Middle frontal gyrus (tissue), 1 donor: ENCODE measurements at regions not wholly inside any gene's neighbourhood (a gene's known extent, or its start where the extent isn't known, plus 50 kb on each side); places are given as distances from the start of the nearest gene placed in this dataset.

Source experiments
- DNase-seq: peaks from one replicate; pipeline ENCODE4 v3.0.0-alpha.2; 2015; ENCODE audit warnings: low spot score; ENCODE audit errors: extremely low spot score

GRCh38 chr13:105466376-105466775 lies 1069.1 kb downstream of the EFNB2 start:
- DNase-seq: no peak

GRCh38 chr13:105465745-105466144 lies 1069.7 kb downstream of the EFNB2 start, which contains the start of gene DAOA:
Gene DAOA, plus strand, starts transcription at chr13:105466045.
- no peak for DNase-seq

- DNase-seq: no peak
Measured at GRCh38 chr13:105465251-105465650, 1070.2 kb downstream of the EFNB2 start.

GRCh38 chr13:105464249-105464648 lies 1071.2 kb downstream of the EFNB2 start:
- DNase-seq: no peak

DNA sequence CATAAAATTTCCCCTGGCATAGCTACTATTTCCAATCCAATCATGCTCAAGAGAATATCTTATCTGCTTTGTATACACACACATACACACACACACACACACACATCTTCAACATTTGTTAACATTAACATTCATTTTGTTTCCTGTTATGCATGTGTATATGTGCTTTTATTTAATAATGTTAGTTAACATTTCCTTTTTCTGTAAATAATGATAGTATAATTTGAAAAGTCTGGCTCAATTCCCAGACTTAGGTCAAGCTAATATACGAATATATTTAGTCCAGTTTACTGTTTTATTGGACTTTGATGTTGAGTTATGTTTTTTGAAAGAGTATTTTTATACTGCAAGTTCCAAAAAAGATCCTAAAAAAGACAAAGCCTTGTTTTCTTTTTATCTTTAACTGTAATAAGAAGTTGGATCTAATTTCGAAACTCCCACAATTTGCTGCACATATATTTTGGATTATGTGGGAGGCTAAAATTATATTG lies 1072.4 kb downstream of the EFNB2 start:
- DNase-seq: no peak

DNA sequence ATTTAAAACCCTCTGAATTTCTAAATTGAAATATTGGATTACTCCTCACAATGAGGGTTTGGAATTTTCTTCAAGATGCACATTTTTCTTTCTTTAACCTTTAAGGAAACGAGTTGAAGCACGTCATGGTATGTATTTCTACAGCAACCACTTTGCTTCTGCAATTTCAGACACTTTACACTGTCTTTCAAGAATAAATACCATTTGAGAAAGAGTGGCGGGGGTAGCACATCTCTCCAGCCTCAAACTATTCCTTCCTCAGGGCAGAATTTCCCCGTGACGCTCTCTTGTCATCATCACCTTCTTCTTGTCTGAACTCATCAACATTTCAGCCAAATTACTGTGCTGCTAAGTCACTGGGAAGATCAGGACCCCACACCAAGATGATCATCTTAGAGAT lies 1073.4 kb downstream of the EFNB2 start:
- no peak for DNase-seq

- no peak for DNase-seq
Measured at GRCh38 chr13:105452895-105453294, 1082.6 kb downstream of the EFNB2 start.

DNA sequence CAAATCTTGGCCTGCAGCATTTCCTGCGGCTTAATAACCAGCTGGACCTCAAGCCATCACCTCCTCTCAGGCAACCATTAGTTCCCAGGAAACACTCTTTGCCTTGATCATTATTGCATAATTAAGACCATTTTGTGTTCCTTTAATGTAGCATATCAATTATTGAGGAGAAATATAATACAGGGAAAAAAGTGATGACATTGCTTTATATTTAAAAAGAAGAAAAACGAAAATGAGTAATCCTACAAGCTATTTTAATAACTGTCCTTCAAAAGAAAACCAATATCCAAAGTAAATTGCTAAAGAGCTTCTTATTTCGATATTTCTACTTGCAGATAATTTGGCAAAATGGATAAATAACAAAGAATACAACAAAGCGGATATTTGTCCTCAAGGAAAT lies 1084.7 kb downstream of the EFNB2 start:
- no peak for DNase-seq

GRCh38 chr13:105448811-105449210 lies 1086.7 kb downstream of the EFNB2 start:
- DNase-seq: no peak

GRCh38 chr13:105446197-105446596 lies 1089.3 kb downstream of the EFNB2 start:
- no peak for DNase-seq

GRCh38 chr13:105445796-105446195 lies 1089.7 kb downstream of the EFNB2 start:
- no peak for DNase-seq

DNA sequence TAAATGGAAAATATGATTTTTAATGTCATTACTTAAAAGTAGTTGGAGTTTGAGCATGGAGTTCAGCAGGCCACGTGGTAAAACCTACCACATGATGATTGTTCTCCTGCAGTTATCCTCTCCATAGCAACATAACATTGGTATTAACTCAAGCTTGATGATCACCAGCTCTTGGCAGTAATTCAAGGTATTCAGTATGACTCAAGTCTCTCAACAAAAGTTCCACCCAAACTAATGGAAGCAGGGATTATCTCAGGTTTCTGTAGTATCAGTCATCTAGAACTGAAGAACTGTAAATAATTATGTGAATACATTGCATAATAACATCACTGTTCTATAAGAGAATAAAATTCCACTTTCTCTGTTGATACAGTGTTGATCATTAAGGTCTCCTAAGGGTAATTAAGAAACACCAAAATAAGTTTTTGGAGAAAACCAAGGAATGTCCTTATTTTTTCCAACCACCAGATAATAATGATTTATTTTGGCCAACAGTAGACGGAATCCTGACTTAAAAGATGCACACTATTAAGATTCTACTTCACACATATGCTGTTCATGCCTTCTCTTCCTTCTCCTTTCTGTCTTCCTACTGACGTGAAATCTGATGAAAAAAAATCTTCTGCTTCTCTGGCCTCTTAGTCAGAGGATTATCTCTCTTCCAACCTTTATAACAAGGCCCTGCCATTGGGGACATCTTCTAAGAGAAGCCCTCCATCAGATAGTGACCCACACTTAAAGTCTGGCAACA lies 1092.3 kb downstream of the EFNB2 start:
- no peak for DNase-seq

DNA sequence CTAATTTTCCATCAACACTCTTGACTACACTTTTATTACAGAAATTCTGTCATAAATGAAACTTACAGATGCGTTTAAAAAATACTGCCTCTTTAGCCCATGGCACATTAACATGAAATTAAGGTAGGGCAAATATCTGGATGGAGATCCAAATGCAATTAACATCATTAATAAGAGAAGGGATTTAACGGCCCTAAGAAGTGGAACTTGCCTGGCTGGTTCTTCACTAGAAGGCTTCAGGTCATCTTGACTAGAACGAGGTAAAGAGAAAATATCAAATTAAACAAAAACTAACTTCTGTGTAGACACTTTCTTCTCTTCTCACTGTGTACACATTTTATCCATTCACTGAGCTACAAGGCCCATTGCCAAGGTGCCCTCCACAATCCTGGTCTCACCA lies 1093.4 kb downstream of the EFNB2 start:
- no peak for DNase-seq

GRCh38 chr13:105441051-105441750 lies 1094.3 kb downstream of the EFNB2 start:
- DNase-seq: no peak

- DNase-seq: no peak
Measured at GRCh38 chr13:105436943-105437342, 1098.5 kb downstream of the EFNB2 start.

DNA sequence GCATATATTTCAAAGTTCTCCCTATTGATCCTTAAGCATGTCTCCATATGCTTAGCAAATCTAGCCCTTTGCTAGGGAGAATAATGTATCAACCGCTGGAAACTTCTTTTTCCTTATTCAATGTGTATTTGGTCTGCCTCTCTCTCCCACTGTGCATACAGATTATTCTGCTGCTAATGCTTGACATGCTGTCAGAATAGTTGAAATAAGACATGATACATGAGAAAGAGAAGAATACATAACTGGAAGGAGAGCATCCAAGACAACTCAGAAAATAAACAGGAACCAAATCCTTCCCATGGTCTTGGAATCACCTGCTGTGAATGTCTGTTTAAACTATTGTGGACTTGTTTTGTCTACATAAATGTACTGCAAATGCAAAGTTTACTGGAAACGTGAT lies 1103.0 kb downstream of the EFNB2 start:
- DNase-seq: no peak

- DNase-seq: no peak
Measured at GRCh38 chr13:105428811-105429210, 1106.7 kb downstream of the EFNB2 start.

GRCh38 chr13:105426441-105426840 lies 1109.0 kb downstream of the EFNB2 start:
- DNase-seq: no peak

DNA sequence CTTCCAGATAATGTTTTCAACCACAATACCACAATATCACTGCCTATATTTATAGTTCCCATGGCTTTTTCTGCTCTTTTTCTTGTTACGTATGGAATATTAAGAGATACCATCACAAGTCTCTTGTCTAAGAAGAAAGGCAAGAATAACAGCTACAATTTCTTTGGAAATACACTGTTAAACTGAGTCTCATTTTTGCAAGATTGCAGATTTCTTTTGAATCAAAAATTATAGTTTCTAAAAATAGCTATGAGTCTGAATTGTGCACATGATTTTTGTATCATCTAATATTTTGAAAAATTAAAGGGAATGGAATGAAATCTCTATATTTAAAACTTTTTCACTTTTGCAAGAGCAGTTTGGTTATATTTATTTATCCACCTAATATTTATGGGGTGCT lies 1120.8 kb downstream of the EFNB2 start:
- no peak for DNase-seq

- no peak for DNase-seq
Measured at GRCh38 chr13:105412171-105412570, 1123.3 kb downstream of the EFNB2 start.

GRCh38 chr13:105410602-105411001 lies 1124.9 kb downstream of the EFNB2 start:
- DNase-seq: no peak

DNA sequence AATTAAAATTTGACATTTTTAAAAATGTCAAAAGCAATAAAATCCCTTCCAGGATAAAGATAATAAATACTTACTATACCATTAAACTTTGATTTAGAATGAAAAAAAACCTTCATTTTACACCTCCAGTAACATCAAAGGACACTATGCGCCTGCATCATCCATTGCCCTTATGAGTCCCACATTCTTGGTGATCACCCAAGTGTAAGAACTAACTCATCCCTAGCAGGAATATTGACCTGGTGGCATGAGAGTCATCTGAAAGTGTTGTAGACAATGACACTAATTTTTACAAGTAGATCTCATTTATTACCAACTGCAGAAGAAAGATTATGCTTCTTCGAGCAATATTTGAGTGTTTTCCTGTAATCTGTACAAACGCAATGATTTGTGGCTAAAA lies 1128.9 kb downstream of the EFNB2 start:
- no peak for DNase-seq

DNA sequence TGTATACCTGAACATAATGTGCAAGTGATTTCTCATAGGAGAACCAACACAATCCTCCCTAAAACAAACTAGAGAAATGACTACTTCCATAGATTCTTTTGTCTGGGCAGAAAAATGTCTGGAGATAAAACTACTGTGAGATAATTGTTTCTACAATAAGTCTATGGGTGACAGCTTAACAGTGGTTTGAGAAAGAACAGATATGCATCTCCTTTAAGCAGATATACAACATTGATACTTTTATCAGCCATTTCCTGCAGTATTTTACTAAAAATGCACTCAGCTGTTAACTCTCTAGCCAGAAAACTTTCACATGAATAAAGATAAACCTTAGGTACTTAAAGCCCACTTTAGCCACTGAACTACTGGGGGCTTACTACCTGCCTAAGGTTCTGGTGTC lies 1132.4 kb downstream of the EFNB2 start:
- no peak for DNase-seq
